NCI-H69 (cell line): ENCODE measurements at regions not wholly inside any gene's neighbourhood (a gene's known extent, or its start where the extent isn't known, plus 50 kb on each side); places are given as distances from the start of the nearest gene placed in this dataset.

Experiments
- DNase-seq: peaks from one replicate; lab custom pipeline; 2025; lab: John Stamatoyannopoulos, UW

DNA sequence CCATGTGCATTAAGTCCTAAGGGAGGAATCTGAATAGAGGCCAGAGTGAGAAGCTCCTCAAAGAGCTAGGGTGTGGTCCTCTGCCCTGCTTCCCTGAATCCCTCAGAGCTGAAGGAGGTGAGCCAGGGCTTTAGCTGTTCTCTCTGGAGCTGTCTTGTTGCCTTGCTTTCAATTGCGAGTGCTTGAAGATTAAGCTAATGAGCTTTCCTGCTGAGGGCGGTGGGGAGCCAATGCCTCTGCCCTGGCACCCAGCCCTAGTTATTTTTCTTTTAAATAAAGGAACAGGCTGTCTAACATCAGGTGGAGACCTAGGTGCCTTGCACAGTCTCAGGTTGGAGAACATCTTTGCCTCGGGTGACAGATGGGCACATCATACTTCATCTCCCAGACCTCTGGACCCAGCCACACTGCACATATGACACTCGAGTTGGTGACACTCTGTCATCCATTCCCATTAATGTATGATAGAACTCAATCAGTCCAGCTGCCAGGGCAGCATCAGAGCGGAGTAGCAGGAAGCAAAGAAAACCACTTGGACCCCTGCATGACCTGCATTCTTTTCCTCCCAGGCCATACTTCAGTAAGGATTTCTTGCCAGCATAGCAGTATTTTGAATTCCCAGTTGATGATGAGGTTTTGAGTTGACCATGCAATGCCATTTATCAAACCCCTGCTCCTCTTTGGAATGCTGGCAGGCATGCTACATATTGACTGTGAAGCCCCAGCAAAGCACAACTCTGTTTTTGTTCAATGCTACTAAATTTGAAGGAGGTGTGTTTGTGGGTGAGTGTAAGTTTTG lies 292.7 kb downstream of the RNF144A start:
- peak; percentile 87 for DNase-seq

DNA sequence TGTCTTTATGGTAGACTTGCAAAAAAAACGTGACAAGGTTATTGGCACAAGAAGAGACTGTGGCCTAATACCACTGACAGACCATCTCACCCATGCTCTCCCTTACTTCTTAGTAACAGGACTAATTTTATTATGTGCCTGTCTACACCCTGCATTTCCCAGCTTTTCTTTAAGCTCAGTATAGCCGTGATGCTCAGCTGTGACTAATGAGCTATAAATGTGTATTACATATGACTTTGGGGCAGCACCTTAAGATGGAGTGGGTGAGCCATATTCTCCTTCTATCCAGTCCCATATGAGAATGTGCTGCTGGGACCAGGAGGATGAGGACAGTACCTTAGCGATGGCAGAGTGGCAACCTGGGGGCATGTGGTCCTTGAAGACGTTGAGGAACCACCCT lies 293.5 kb downstream of the RNF144A start:
- DNase-seq = no peak

DNA sequence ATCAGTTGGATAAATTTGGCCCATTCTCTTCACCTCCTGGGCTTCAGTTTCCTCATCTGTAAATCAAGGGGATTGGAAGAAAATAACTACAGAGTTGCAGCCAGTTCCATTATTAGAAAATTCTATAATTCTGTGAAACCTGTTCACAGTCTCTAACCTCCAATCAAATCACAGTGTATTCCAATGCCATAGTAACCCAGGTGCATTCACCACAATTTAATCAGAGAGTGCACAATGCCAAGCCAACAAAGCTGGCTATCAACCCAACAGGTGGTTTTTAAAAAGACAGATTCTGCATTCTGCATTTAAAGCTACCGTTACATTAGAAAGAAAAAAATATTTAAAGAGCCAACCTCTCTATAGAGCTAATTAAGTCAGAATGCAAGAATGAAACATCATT lies 308.6 kb downstream of the RNF144A start:
- DNase-seq = peak; percentile 68

DNA sequence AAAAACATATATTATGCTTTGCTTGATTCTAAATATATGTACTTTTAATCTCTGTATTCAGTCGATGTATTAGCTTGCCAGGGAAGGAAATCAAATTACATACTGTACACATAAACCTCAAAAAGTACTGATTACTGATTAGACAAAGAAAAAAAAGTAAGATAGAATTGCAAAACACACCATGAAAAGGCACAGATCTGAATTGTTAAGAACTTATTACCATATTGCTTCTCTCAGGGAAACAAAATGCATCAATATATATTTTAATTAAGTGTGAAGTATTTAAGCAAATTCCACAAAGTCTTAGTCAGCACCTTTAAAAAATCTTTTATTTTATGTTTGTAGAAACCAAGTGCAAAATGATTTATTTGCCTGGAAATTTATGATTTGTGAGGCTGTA lies 309.3 kb downstream of the RNF144A start:
- no peak for DNase-seq

DNA sequence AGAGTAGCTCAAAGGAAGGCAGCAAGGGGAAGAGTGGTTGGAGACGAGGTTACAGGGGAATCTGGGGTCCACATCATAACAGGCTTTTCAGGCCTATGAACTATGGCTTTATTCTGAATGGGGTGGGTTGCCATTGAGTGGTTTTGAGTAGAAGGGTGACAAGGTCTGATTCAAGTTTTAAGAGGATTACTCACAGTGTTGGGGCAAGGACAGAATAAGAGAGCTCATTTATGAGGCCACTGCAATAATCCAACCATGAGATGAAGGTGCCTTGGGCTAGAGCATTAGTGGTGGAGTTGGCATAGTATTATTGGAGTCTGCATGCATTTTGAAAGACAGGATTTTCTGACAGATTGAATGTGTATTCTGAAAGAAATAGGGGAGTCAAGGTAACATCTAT lies 315.9 kb downstream of the RNF144A start:
- DNase-seq = no peak

DNA sequence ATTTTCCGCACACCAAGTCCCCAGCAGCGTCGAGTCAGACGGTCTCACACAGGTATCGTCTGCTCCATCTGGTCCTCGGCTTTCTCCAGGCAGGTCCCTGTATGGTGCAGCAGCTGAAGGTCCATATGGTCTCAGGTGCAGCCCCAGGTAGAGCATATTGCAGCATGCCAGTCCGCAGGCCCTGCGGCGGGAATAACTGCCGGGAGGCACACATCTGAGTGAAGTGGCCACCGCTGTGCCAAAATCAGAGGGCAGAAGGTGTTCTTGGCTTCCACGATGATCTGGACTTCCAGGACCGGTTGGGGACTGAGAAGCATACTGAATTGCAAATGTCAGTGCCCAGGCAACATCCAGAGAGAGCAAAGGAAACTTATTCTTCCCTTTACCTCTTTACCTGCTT lies 320.3 kb downstream of the RNF144A start:
- DNase-seq = no peak

DNA sequence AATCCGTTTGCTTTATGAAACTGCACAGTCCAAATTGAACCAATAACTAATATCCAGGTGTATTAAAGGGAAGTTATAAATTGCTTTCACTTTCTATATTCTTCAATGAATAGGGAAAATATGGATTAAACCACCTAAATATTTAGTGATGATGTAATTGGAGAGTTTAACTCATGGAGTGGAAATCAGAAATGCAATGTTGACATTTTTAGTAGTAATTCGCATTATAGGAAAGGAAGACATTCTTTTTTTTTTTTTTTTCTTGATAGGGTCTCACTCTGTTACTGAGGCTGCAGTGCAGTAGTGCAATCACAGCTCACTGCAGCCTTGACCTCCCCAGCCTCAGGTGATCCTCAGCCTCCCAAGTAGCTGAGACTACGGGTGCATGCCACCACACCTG lies 321.9 kb downstream of the RNF144A start:
- DNase-seq = no peak

DNA sequence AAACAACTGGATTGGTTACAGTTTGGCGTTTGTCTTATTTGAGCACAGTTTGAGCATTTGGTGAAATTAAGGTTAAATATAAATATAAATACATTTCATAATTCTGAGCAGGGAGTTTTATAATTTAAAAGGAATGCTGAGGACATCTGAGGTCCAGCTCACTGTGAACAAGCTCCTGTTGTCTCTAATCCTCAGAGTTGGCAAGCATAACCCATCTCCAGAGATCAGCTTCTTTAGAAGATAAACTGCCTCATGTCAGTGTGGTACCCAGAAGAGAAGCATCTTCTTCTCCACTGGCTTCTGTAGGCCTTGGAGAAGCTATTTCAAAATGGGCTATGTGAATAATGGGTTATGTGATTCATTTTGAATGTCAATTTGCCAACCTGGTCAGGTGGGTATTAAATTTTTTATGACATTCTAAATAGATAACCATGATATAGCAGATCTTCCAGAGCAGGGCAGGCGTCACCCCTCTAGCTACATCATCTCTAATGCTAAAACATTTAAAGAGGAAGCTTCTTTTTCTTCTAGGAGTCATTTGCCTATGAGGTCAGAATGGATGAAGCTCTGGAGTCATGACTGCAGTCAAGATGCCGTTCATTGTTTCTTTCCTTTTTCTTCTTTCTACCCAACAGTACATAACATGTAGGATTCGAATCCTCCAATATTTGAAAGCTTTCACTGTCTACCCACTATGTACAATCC lies 324.0 kb downstream of the RNF144A start:
- no peak for DNase-seq

DNA sequence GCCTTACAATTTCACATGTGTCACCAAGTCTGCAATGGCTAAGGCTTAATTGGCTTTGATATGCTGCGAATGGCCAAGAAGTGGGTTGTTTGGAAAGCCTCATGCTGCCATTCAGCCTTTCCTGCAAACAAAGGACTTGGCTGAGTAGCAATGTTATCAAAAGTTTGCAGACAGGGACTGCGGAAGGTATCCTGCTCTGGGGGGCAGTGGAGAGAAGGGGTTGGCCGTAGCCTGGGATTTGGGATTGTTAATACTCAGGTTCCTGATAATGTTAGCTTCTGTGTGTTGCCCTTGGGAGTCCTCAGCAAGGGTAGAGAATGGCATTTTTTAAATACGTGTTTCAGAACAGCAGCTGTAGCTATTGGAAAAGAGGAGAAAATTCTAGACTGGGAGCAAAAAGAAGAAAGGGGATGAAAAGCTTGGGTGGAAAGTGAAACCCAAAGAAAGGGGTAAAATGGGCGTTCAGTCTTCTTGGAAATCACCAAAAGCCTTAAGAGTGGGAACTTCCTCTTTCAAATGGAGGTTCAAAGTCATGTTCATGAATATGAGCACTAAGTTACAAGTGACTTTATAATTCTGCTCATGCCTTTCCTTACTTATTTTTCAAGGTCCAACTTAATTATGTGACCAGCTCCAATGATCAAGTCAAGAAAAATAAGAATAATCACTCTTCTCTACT lies 325.1 kb downstream of the RNF144A start:
- no peak for DNase-seq

DNA sequence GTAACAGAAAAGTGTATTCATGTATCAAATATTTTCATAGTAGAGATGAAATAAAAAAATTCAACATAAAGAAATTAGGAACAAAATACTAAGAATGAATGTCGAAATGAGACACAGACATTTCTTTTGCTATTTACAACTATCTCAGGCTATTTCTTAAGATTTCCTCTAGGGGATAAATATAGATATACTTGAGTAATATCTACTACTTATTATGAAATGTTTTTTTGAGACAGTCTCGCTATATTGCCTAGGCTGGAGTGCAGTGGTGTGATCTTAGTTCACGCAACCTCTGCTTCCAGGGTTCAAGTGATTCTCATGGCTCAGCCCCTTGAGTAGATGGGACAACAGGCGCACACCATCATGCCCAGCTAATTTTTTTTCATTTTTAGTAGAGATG lies 326.1 kb downstream of the RNF144A start:
- no peak for DNase-seq

DNA sequence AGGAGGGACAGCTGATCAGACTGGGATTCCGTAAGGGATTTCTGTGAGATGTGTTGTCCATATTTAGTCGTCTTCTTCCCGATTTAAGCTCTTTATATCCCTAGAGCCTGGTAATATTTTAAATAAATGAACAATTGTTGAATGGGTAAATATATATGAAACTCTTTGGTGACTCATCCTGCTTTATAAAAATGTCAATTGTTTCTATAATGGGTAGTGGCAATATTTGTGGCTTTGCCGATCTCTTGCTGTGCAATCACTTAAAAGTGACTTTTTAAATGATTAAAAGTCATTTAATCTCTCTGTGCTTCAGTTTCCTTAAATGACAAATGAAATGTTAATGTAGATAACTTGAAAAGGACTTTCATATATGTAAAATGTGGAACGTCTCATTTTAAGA lies 339.2 kb downstream of the RNF144A start:
- DNase-seq = no peak

DNA sequence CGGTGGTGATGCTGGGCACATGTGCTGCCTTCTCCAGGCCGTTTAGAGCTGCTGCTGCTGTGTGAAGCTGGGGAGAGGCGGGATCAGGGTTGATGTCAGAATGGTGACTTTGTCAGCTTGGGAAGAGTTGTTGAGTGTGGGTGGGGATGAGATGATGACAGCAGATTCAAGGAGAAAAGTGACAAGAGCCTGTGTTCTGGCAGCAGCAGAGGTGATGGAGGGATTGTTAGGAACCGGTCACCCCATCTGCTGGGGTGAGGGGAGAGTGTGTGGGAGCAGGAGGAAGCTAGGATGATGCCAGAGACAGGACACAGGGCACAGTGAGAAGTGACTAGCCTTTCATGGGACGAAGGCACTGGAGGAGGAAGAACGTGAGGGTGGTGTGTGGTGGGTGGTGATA lies 345.5 kb downstream of the RNF144A start:
- DNase-seq = no peak

DNA sequence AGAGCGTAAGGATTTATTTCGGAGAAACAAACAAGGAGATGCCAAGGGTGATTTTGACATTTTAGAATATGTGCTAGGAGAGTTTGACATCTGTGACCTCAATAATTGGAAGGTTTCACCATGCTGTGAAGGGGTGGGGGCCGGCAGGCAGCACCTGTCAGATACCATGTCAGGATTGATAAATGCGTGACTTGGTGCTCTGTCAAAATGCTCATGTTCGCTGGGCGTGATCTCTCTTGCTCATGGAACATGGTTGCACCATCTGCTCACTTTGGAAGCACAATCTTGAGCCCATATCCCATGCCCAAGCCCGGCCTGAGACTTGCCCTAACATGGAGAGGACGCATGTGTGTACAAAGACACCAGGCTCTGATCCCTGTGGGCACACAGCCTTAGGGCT lies 347.6 kb downstream of the RNF144A start:
- no peak for DNase-seq

DNA sequence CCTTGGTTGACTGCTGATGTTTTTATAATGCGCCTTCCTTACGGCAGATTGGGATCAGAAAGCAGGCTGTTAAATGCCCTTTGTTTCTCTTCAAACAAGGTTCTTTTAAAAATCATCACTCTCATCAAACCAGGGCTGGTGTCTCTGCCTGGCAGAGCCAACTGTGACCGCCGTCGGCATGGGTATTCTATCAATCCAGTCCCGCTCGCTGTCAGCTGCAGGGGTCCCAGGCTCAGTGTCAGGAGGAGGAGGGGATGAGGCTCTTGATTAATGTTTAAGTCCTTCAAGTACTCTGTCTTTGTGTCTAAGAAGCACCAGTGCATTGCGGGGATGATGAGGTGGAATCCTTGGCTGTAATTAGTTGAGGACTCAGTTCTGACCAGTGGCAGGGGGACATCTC lies 348.1 kb downstream of the RNF144A start:
- DNase-seq = no peak

DNA sequence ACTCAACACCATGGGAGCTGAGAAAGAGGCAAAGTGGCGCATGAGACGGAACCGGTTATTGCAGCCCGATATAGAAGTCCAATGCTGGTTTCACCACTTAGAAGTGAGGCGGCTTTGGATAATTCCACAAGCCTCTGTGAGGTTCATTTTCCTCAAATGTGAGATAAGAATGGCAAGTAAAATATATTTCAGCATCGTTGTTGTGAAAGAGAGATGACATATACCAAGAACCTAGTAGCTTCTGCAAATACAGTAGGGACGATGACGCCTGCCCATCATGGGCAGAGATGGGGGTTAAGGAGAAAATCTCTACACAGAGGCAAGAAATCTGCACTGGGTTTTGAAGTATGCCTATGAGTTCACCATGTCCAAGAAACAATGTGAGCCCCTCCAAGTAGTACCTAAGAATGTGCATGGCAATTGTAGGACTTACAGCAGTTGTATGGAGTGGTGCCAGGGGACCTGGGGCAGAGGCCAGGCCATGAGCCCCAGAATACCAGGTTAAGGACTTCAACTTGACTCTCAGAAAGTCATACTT lies 352.0 kb downstream of the RNF144A start:
- no peak for DNase-seq

DNA sequence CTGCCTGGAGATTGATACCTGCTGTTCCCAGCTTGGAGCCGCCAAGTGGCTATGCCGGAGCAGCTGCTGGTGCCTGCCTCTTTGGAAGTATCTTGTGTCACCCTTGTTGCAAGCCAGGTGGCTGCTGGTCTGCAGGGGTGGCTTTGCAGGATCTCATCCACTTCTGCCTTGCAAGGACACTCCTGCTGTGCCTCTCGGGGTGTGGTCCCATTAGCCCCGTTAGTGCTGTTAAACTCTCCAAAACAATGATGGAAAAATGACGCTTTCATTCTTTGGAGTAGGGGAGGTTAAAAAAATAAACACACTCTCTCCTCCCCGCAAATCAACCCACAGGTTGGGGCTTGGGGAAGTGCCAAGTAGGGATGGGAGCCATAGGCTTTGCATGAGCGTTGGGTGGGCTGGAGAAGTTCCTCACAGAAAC lies 352.8 kb downstream of the RNF144A start:
- DNase-seq = peak; percentile 90

DNA sequence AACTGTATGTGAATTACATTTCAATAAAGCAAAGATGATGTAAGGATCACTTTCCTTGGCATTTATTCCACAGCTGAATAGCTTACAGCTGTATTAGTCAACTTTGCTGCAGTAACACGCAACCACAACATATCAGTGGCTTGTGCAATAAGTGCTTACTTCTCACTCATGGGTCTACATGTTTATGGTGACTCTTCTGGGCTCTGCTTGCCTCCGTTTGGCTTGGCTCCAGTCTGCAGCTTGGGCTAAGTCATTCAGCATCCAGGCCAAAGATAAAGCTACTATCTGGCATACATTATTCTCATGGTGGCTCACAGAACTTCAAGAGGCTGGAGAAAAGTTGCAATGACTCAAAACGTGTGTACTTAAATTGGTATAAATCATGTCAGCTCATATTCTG lies 355.0 kb downstream of the RNF144A start:
- no peak for DNase-seq

DNA sequence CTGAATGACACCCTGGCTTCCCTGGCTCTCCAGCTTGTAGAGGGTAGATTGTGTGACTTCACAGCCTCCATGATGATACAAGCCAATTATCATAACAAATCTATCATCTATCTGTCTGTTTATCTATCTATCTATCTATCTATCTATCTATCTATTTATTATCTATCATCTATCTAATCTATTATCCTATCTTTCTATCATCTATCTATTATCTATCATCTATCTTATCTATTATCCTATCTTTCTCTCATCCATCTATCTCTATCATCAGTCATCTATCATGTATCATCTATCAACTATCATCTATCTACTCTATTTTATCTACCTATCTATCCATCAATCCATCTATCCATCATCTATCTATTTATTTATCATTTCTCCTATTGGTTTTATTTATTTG lies 361.8 kb downstream of the RNF144A start:
- no peak for DNase-seq

DNA sequence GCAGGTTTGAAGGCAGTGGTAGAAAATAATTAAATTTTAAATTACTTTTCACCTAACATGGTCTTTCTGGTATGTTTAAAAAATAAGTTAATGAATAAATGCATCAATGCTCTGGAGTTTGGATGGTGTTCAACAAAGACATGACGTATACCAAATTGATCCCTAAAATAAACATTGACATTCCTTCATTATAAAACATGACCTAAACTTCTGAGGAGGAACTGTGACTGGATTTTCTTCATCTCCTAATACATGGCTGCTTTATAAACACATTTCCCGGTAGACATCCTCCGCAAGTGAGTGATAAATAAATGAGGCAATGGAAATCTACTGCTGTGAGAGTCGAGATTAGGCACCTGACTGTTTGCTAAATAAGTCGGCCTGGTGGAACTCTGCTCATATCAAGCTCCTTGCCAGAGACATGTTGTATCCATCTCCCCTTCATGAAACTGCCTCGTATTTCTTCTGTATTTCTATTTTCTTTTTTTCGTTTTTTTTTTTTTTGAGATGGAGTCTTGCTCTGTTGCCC lies 362.3 kb downstream of the RNF144A start:
- DNase-seq = no peak

DNA sequence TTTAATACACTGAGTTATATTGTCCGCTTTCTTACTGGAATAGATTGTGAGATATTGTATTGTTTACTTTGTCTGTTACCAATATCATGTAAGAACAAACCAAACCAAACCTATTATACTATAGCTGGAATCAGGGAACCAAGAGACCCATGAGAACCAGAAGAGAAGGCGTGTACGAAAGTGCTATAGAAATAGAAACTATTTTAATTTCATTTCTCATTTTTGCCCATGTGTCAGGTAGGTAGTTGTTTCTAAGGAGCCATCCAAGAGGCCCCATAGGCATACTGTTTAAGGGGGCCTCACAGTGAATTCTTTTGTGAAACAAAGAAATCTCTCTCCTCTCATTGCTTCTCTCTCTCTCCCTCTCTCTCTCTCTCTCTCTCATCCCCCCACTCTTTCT lies 363.6 kb downstream of the RNF144A start:
- DNase-seq = no peak

DNA sequence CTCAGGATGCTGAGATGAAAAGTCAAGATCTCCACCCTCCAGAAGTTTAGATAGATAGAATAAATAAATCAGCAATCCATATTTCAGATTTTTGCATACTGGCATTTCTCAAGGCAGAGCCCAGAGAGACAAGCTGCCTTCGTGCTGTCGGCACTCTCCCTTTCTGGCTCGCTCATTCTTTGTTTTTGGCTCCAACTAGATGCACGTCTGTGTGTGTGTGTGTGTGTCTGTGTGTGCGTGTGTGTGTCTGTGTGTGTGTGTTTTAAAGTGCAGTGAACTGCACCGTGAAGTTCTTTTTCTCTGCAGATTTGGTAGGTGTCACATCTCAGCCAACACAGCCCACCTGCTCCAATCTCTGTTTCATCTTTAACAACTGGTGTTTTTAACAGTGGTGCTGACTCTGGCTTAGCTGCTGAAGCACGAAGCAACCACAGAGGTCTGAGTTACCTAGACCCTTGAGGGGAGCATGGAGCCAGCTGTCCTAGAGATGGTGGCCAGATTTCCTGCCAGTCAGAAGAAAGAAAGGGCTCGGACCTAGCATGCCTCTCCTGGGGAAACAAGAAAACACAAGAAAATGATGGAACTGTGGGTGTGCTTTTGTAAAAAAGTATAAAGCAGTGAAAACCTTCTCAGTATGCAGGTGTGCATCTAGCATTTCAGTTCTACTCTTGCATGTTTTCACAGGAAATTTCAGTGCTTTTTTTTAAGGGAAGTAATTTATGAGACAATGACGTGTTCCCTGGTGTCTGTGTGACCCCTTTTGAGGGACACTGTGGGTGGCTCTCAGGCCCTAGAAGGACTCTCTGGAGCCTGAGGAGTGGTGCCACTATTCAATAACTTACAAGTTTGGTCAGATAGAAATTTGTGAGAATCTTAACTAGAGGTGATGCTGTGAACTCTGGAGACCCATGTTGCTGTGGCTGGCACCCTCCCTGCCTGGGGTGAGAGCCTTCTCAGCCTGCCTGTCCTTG lies 364.3 kb downstream of the RNF144A start:
- no peak for DNase-seq
